ENCODE measurements at regions not wholly inside any gene's neighbourhood (a gene's known extent, or its start where the extent isn't known, plus 50 kb on each side); places are given as distances from the start of the nearest gene placed in this dataset.

DNA sequence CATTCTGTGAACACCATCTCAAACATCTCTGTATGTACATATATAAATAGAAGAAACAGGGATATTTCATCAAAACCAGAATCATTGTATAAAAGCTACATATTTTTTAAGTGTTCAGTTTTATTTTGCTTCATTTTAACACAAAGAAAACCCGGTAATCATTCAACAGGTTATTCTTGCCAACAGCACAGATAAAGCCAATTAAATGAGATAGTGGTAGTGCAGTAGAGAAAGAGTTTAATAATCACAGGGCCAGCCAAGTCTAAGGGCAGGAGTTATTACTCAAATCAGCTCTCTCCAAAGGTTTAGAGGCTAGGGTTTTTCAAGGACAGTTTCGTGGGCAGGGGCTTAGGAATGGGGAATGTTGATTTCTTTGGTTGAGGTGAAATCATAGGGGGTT, 261.0 kb upstream of the KIF2A start:
- no peak for TF ChIP-seq RARB (CRISPR knock-in tag; IDR thresholded peaks at IDR 0.05)
- no peak for TF ChIP-seq CSDC2 (CRISPR knock-in tag; IDR thresholded peaks at IDR 0.05)
- no peak for TF ChIP-seq ISL1 (CRISPR knock-in tag; IDR thresholded peaks at IDR 0.05)
- TF ChIP-seq, protein P1, sequence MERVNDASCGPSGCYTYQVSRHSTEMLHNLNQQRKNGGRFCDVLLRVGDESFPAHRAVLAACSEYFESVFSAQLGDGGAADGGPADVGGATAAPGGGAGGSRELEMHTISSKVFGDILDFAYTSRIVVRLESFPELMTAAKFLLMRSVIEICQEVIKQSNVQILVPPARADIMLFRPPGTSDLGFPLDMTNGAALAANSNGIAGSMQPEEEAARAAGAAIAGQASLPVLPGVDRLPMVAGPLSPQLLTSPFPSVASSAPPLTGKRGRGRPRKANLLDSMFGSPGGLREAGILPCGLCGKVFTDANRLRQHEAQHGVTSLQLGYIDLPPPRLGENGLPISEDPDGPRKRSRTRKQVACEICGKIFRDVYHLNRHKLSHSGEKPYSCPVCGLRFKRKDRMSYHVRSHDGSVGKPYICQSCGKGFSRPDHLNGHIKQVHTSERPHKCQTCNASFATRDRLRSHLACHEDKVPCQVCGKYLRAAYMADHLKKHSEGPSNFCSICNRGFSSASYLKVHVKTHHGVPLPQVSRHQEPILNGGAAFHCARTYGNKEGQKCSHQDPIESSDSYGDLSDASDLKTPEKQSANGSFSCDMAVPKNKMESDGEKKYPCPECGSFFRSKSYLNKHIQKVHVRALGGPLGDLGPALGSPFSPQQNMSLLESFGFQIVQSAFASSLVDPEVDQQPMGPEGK (CRISPR knock-in tag; IDR thresholded peaks at IDR 0.05; ENCODE audit: borderline replicate concordance) = no peak
- TF ChIP-seq, protein P2, sequence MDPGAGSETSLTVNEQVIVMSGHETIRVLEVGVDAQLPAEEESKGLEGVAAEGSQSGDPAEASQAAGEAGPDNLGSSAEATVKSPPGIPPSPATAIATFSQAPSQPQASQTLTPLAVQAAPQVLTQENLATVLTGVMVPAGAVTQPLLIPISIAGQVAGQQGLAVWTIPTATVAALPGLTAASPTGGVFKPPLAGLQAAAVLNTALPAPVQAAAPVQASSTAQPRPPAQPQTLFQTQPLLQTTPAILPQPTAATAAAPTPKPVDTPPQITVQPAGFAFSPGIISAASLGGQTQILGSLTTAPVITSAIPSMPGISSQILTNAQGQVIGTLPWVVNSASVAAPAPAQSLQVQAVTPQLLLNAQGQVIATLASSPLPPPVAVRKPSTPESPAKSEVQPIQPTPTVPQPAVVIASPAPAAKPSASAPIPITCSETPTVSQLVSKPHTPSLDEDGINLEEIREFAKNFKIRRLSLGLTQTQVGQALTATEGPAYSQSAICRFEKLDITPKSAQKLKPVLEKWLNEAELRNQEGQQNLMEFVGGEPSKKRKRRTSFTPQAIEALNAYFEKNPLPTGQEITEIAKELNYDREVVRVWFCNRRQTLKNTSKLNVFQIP (CRISPR knock-in tag; IDR thresholded peaks at IDR 0.05; ENCODE audit: borderline replicate concordance, low read depth) = no peak
- no peak for TF ChIP-seq SNAI2 (CRISPR knock-in tag; IDR thresholded peaks at IDR 0.05)
- TF ChIP-seq, protein P3, sequence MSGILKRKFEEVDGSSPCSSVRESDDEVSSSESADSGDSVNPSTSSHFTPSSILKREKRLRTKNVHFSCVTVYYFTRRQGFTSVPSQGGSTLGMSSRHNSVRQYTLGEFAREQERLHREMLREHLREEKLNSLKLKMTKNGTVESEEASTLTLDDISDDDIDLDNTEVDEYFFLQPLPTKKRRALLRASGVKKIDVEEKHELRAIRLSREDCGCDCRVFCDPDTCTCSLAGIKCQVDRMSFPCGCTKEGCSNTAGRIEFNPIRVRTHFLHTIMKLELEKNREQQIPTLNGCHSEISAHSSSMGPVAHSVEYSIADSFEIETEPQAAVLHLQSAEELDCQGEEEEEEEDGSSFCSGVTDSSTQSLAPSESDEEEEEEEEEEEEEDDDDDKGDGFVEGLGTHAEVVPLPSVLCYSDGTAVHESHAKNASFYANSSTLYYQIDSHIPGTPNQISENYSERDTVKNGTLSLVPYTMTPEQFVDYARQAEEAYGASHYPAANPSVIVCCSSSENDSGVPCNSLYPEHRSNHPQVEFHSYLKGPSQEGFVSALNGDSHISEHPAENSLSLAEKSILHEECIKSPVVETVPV (CRISPR knock-in tag; IDR thresholded peaks at IDR 0.05) = no peak
- no peak for TF ChIP-seq ARNTL (CRISPR knock-in tag; IDR thresholded peaks at IDR 0.05; ENCODE audit: borderline replicate concordance, low read depth)
